ENCODE measurements at regions not wholly inside any gene's neighbourhood (a gene's known extent, or its start where the extent isn't known, plus 50 kb on each side); places are given as distances from the start of the nearest gene placed in this dataset.

- Histone ChIP-seq H3K9me3 (ENCODE audit: insufficient read depth, low read length, severe bottlenecking) (no peaks in the 10 kb centered on the region), H3K4me2 (ENCODE audit: insufficient read depth, low read length) (no peak overlapping the region), H3K4me3 (ENCODE audit: low read depth in 1 of 2, low read length in 2 of 2) (no peak overlapping the region), H3K36me3 (ENCODE audit: insufficient read depth, low read length) (no peaks in the 10 kb centered on the region), H3K27ac (ENCODE audit: low read length) (no peak overlapping the region), H3K9ac (ENCODE audit: low read depth, low read length) (no peak overlapping the region), H4K20me1 (ENCODE audit: insufficient read depth, low read length) (no peaks in the 10 kb centered on the region), H3K4me1 (ENCODE audit: insufficient read depth, low read length) (no peaks in the 10 kb centered on the region), H3K79me2 (ENCODE audit: insufficient read depth, low read length) (no peaks in the 10 kb centered on the region), H2AFZ (ENCODE audit: low read depth, low read length) (no peak overlapping the region), H3K27me3 (ENCODE audit: insufficient read depth, low read length, poor library complexity) (no peaks in the 10 kb centered on the region)
- no peak for DNase-seq
- ATAC-seq (ENCODE audit: insufficient read depth, low read depth), result no peak
- TF ChIP-seq EZH2 (IDR thresholded peaks at IDR 0.05; ENCODE audit: borderline replicate concordance, low read depth, low read length, severe bottlenecking) (no peak), CTCF (IDR thresholded peaks at IDR 0.05; ENCODE audit: borderline replicate concordance, extremely low read depth, low read length, poor library complexity, severe bottlenecking) (no peak)
Measured at GRCh38 chr3:152547153-152547552, 278.4 kb downstream of the MBNL1 start.

GRCh38 chr3:152549263-152549662, 280.5 kb downstream of the MBNL1 start:
- TF ChIP-seq CTCF (IDR thresholded peaks at IDR 0.05; ENCODE audit: borderline replicate concordance, extremely low read depth, low read length, poor library complexity, severe bottlenecking) (no peak), EZH2 (IDR thresholded peaks at IDR 0.05; ENCODE audit: borderline replicate concordance, low read depth, low read length, severe bottlenecking) (no peak)
- Histone ChIP-seq H3K27me3 (ENCODE audit: insufficient read depth, low read length, poor library complexity) (peaks cover 2% of the 10 kb centered on the region), H4K20me1 (ENCODE audit: insufficient read depth, low read length) (no peaks in the 10 kb centered on the region)

GRCh38 chr3:152550284-152550683, 281.6 kb downstream of the MBNL1 start:
- Histone ChIP-seq H3K36me3 (ENCODE audit: insufficient read depth, low read length) (no peaks in the 10 kb centered on the region), H3K4me3 (ENCODE audit: low read depth in 1 of 2, low read length in 2 of 2) (no peak overlapping the region), H3K9me3 (ENCODE audit: insufficient read depth, low read length, severe bottlenecking) (no peaks in the 10 kb centered on the region), H3K27ac (ENCODE audit: low read length) (no peak overlapping the region), H3K4me1 (ENCODE audit: insufficient read depth, low read length) (no peaks in the 10 kb centered on the region), H3K4me2 (ENCODE audit: insufficient read depth, low read length) (no peak overlapping the region), H3K27me3 (ENCODE audit: insufficient read depth, low read length, poor library complexity) (peaks cover 2% of the 10 kb centered on the region), H2AFZ (ENCODE audit: low read depth, low read length) (no peak overlapping the region), H4K20me1 (ENCODE audit: insufficient read depth, low read length) (no peaks in the 10 kb centered on the region), H3K9ac (ENCODE audit: low read depth, low read length) (no peak overlapping the region), H3K79me2 (ENCODE audit: insufficient read depth, low read length) (no peaks in the 10 kb centered on the region)
- ATAC-seq (ENCODE audit: insufficient read depth, low read depth), result no peak
- no peak for DNase-seq
- TF ChIP-seq EZH2 (IDR thresholded peaks at IDR 0.05; ENCODE audit: borderline replicate concordance, low read depth, low read length, severe bottlenecking) (no peak), CTCF (IDR thresholded peaks at IDR 0.05; ENCODE audit: borderline replicate concordance, extremely low read depth, low read length, poor library complexity, severe bottlenecking) (no peak)

More at GRCh38 chr3:152549263-152549662, 280.5 kb downstream of the MBNL1 start:
- H3K9ac ChIP-seq (ENCODE audit: low read depth, low read length), result no peak overlapping the region
- H3K4me3 ChIP-seq (ENCODE audit: low read depth in 1 of 2, low read length in 2 of 2), result no peak overlapping the region
- no peak overlapping the region for H3K27ac ChIP-seq (ENCODE audit: low read length)
- H3K9me3 ChIP-seq (ENCODE audit: insufficient read depth, low read length, severe bottlenecking), result no peaks in the 10 kb centered on the region
- H3K4me1 ChIP-seq (ENCODE audit: insufficient read depth, low read length), result no peaks in the 10 kb centered on the region
- H3K36me3 ChIP-seq (ENCODE audit: insufficient read depth, low read length), result no peaks in the 10 kb centered on the region
- no peak for ATAC-seq (ENCODE audit: insufficient read depth, low read depth)
- no peak overlapping the region for H2AFZ ChIP-seq (ENCODE audit: low read depth, low read length)
- H3K79me2 ChIP-seq (ENCODE audit: insufficient read depth, low read length), result no peaks in the 10 kb centered on the region
- DNase-seq, result no peak
- H3K4me2 ChIP-seq (ENCODE audit: insufficient read depth, low read length), result no peak overlapping the region

- DNase-seq, result no peak
- Histone ChIP-seq H3K4me3 (ENCODE audit: low read depth in 1 of 2, low read length in 2 of 2) (no peak overlapping the region), H3K4me1 (ENCODE audit: insufficient read depth, low read length) (no peaks in the 10 kb centered on the region), H4K20me1 (ENCODE audit: insufficient read depth, low read length) (no peaks in the 10 kb centered on the region), H2AFZ (ENCODE audit: low read depth, low read length) (no peak overlapping the region), H3K27ac (ENCODE audit: low read length) (no peak overlapping the region), H3K4me2 (ENCODE audit: insufficient read depth, low read length) (no peak overlapping the region), H3K9ac (ENCODE audit: low read depth, low read length) (no peak overlapping the region), H3K36me3 (ENCODE audit: insufficient read depth, low read length) (no peaks in the 10 kb centered on the region), H3K9me3 (ENCODE audit: insufficient read depth, low read length, severe bottlenecking) (no peaks in the 10 kb centered on the region), H3K79me2 (ENCODE audit: insufficient read depth, low read length) (no peaks in the 10 kb centered on the region), H3K27me3 (ENCODE audit: insufficient read depth, low read length, poor library complexity) (peaks cover 2% of the 10 kb centered on the region)
- ATAC-seq (ENCODE audit: insufficient read depth, low read depth), result no peak
- TF ChIP-seq CTCF (IDR thresholded peaks at IDR 0.05; ENCODE audit: borderline replicate concordance, extremely low read depth, low read length, poor library complexity, severe bottlenecking), result no peak
- no peak for TF ChIP-seq EZH2 (IDR thresholded peaks at IDR 0.05; ENCODE audit: borderline replicate concordance, low read depth, low read length, severe bottlenecking)
Measured at GRCh38 chr3:152554980-152555379, 280.0 kb upstream of the P2RY1 start.

All from DND-41 (cell line).